RWPE2 (cell line): ENCODE measurements at regions not wholly inside any gene's neighbourhood (a gene's known extent, or its start where the extent isn't known, plus 50 kb on each side); places are given as distances from the start of the nearest gene placed in this dataset.

Experiments
- ATAC-seq: fragments of 200-7000 bp; cut with Tn5 transposase; 3 replicates; pipeline ENCODE4 v1.9.1; 2021; ENCODE audit warnings: low read depth
- DNase-seq: peaks from one replicate; pipeline ENCODE4 v3.0.0-alpha.2; 2020; ENCODE audit warnings: low spot score
- H3K27ac ChIP-seq: fragments of 450-650 bp; 2 replicates; pipeline ENCODE4 v1.5.1; 2017; ENCODE audit warnings: mild to moderate bottlenecking; ENCODE audit not compliant: poor library complexity, severe bottlenecking
- H3K27me3 ChIP-seq: fragments of 250-450 bp; sonication (Bioruptor Pico); 2 replicates; pipeline ENCODE4 v1.5.1; 2021; ENCODE audit warnings: mild to moderate bottlenecking, moderate library complexity; ENCODE audit not compliant: insufficient read depth, poor library complexity, severe bottlenecking
- H3K36me3 ChIP-seq: fragments of 250-450 bp; sonication (Bioruptor Pico); 2 replicates; pipeline ENCODE4 v1.5.1; 2020; ENCODE audit warnings: low read depth, mild to moderate bottlenecking, moderate library complexity
- H3K4me1 ChIP-seq: fragments of 250-450 bp; sonication (Bioruptor Pico); 2 replicates; pipeline ENCODE4 v1.5.1; 2021; ENCODE audit warnings: mild to moderate bottlenecking, moderate library complexity; ENCODE audit not compliant: insufficient read depth, poor library complexity, severe bottlenecking
- H3K4me3 ChIP-seq: fragments of 250-450 bp; sonication (Bioruptor Pico); 2 replicates; pipeline ENCODE4 v1.5.1; 2021; ENCODE audit warnings: mild to moderate bottlenecking, moderate library complexity; ENCODE audit not compliant: severe bottlenecking
- H3K9me3 ChIP-seq: fragments of 250-450 bp; sonication (Bioruptor Pico); 2 replicates; pipeline ENCODE4 v1.5.1; 2021; ENCODE audit warnings: mild to moderate bottlenecking, moderate library complexity; ENCODE audit not compliant: severe bottlenecking
- TF ChIP-seq, protein P1 (sequence below): fragments of 450-650 bp; IDR thresholded peaks from one replicate; pipeline ENCODE4 v1.5.1; 2017; ENCODE audit warnings: mild to moderate bottlenecking, moderate library complexity; ENCODE audit not compliant: poor library complexity, severe bottlenecking

- Histone ChIP-seq H3K27ac (no peak overlapping the region), H3K4me1 (no peaks in the 10 kb centered on the region), H3K9me3 (no peaks in the 10 kb centered on the region), H3K27me3 (peaks cover 88% of the 10 kb centered on the region), H3K36me3 (no peaks in the 10 kb centered on the region), H3K4me3 (no peak overlapping the region)
- TF ChIP-seq, protein P1, sequence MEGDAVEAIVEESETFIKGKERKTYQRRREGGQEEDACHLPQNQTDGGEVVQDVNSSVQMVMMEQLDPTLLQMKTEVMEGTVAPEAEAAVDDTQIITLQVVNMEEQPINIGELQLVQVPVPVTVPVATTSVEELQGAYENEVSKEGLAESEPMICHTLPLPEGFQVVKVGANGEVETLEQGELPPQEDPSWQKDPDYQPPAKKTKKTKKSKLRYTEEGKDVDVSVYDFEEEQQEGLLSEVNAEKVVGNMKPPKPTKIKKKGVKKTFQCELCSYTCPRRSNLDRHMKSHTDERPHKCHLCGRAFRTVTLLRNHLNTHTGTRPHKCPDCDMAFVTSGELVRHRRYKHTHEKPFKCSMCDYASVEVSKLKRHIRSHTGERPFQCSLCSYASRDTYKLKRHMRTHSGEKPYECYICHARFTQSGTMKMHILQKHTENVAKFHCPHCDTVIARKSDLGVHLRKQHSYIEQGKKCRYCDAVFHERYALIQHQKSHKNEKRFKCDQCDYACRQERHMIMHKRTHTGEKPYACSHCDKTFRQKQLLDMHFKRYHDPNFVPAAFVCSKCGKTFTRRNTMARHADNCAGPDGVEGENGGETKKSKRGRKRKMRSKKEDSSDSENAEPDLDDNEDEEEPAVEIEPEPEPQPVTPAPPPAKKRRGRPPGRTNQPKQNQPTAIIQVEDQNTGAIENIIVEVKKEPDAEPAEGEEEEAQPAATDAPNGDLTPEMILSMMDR = no peak
- DNase-seq (no peak), ATAC-seq (no peak)
These were observed 502.1 kb upstream of the CDH4 start for GRCh38 chr20:60749804-60750602.

DNA sequence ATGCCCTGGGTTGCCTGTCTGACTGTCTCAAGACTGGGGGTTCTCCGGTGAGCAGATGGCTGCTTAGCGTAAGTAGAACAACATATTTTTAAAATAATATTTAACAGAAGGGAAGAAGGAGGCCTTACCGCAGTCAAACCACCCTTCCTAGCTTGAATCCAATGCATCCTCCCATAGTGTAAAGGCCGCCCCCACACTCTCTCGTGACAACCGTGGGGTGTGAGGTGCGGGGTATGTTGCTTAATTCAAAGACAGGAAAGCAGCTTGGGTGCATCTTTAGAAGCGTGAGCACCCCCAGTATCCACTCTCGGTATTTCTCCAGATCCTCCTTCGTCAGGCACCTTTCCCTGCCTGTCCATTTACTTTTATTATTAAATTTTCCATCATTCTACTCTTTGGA lies 501.2 kb upstream of the CDH4 start:
- no peak for ATAC-seq
- TF ChIP-seq, protein P1 = no peak
- Histone ChIP-seq H3K27me3 (peaks cover 81% of the 10 kb centered on the region), H3K9me3 (no peaks in the 10 kb centered on the region), H3K27ac (no peak overlapping the region), H3K4me3 (no peak overlapping the region), H3K36me3 (no peaks in the 10 kb centered on the region), H3K4me1 (no peaks in the 10 kb centered on the region)
- DNase-seq = no peak

GRCh38 chr20:60751826-60752225 lies 500.2 kb upstream of the CDH4 start:
- Histone ChIP-seq H3K4me1 (no peaks in the 10 kb centered on the region), H3K27me3 (peaks cover 81% of the 10 kb centered on the region), H3K9me3 (no peaks in the 10 kb centered on the region), H3K27ac (no peak overlapping the region), H3K4me3 (no peak overlapping the region), H3K36me3 (no peaks in the 10 kb centered on the region)
- TF ChIP-seq, protein P1 = no peak
- DNase-seq = no peak
- ATAC-seq = no peak

GRCh38 chr20:60752741-60753420 lies 499.2 kb upstream of the CDH4 start:
- H3K9me3 ChIP-seq = no peaks in the 10 kb centered on the region

More at GRCh38 chr20:60752741-60753420, 499.2 kb upstream of the CDH4 start:
- Histone ChIP-seq H3K36me3 (no peaks in the 10 kb centered on the region), H3K27me3 (peaks cover 81% of the 10 kb centered on the region), H3K4me3 (no peak overlapping the region), H3K27ac (no peak overlapping the region), H3K4me1 (no peaks in the 10 kb centered on the region)
- ATAC-seq = no peak
- TF ChIP-seq, protein P1 = no peak
- no peak for DNase-seq
